ENCODE measurements at regions not wholly inside any gene's neighbourhood (a gene's known extent, or its start where the extent isn't known, plus 50 kb on each side); places are given as distances from the start of the nearest gene placed in this dataset.
A peak's percentile ranks its signal among the peaks of the same experiment; 100 is the strongest.

DNA sequence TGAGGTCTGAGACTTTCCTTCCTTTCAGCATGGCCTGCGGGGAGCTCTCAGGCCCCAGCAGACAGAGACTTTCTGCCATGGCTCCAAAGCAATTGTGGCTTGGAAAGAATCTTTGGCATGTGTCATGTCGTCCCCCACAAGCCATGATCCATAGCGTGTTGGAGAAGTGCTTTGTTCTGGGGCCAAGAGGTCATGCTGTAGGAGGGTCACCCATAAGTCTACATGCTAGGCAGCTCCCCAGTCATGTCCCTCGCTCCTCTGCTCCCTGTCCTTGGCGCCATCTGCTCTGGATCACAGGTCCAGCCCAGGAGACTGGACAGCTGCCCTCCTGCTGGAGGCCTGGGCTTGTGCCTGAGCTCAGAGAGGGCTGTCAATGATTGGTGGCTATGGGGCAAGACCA lies 78.8 kb upstream of the LCLAT1 start:
- peak; percentile 41 for DNase-seq (ENCODE audit: low spot score)

GRCh38 chr2:30371028-30371689 lies 75.9 kb upstream of the LCLAT1 start:
- DNase-seq (ENCODE audit: low spot score) = no peak

DNA sequence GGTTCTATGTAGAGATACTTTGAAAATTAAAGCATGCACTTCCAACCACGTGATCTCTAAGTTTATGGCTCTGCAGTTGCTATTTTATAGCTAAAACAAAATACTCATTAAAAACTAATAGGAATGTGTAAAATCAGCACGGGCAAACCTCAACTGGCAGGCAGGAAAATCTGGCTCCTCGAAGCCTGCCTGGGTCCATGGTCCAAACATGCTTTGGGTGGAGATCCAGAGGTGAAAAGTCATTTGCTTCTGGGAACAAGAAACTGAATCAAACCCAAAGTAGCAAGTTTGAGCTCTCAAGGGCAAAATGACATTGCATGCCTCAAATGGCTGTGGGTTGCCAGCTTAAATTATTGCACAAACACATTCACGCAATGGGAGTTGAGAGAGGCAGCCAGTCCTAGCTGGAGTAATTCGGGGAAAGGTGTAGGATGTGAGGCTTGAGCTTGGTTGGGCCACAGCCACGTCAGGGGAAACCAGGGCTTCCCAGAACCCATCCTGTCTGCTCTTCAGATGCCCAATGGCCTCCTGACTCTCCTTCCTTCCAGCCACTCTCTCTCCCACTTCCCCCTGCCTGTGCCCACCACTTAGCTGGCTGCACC lies 75.2 kb upstream of the LCLAT1 start:
- no peak for DNase-seq (ENCODE audit: low spot score)

DNA sequence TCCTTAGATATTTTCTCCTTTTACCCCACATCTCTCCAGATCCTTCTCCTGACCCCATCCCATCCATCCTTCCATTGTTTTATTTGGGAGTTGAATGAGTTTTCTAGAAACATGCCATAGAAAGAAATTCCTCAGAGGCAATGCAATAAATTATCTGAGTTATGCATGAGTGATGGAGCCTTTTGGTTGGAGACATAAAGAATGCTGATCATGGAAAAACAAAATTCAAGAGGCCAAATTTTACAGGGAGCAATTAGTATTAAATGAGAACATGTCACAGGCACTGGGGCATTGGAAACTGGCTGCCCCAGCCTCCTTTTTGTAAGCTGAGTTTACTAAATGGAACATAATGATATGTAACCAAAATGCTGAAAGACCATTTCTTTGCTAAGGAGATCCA lies 74.2 kb upstream of the LCLAT1 start:
- no peak for DNase-seq (ENCODE audit: low spot score)

DNA sequence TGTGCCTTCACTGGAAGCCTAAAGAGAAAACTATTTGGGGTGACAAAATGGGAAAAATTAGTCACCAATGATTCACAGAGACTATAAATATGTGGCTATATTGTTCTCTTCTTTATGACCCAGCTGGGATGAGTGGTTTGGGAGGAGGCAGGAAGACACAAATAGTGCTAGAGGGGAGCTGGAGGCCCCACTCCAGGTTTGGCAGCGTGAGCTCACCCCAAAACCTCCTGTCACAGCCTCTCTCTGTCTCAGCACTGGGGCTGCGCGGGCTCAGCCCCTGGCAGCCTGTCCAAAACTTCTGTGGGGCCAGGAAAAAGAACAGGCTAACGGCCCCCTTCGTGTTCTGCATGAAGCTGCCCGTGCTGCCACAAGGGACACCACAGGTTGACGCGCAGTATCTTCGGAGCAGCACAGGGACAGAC lies 73.2 kb upstream of the LCLAT1 start:
- DNase-seq (ENCODE audit: low spot score) = peak; percentile 82

- no peak for DNase-seq (ENCODE audit: low spot score)
Measured at GRCh38 chr2:30374380-30374779, 72.7 kb upstream of the LCLAT1 start.

DNA sequence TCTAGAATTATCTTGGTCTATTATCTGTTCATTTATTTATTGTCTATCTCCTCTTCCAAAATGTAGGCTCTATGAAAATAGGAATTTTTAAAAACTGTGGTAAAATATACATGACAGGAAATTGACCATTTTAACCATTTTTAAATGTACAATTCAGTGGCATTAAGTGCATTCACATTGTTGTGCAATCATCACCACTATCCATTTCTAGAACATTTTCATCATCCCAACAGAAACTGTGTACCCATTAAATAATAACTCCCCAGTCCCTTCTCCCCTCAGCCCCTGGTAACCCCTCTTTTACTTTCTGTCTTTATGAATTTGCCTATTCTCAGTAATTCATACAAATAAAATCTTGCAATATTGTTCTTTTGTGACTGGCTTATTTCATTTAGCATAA lies 71.1 kb upstream of the LCLAT1 start:
- no peak for DNase-seq (ENCODE audit: low spot score)

DNA sequence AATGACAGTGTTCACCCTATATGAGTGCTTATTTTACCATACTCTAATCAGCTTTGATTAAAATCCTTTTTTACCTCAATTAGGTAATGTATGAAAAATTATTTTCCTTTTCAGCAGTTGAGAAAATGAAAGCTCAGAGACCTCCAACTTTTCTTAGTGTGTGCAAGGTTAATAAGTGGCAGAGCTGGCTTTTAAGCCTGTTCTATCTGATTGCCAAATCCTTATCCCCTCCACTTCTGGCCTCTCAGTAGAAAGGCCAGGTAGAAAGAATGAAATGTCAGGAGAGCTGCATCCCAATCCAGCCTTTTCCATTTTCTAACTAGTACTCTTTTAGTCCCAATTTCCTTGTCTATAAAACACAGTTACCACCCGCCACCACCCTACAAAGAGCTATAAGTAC lies 67.6 kb upstream of the LCLAT1 start:
- DNase-seq (ENCODE audit: low spot score) = no peak

DNA sequence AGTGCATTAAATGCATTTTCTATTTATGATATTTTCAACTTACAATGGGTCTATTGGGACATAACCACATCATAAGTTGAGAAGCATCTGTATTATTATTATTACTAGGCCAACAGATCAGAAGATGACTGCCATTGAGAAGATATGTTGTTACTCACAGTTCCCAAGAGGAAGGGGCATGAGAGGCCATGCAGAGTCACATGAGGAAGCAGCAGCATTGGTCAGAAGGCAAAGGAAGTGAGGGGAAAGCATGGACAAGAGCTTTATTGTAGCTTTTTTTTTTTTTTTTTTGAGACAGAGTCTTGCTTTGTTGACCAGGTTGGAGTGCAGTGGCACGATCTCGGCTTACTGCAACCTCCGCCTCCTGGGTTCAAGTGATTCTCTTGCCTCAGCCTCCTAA lies 66.2 kb upstream of the LCLAT1 start:
- DNase-seq (ENCODE audit: low spot score) = no peak

GRCh38 chr2:30382162-30382783 lies 64.8 kb upstream of the LCLAT1 start:
- no peak for DNase-seq (ENCODE audit: low spot score)

GRCh38 chr2:30382995-30383394 lies 64.1 kb upstream of the LCLAT1 start:
- no peak for DNase-seq (ENCODE audit: low spot score)

DNA sequence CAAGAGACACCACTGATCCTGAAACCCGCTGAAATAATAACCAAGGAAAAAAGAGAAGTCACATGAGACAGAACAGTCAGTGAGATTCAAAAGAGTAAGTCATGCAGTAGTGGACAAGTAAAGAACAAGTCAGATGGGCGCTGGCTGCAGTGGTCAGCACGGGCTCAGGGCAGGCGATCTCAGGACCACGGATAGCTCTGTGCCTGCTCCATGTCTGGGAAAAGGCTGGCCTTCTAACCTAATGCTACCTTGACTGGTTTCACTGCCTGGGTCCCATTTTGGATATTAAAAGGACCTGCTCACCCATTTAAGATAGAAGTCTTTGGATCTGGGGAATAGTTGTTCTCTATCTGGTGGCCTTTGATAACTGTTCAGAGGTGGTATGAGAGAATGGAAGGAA lies 61.7 kb upstream of the LCLAT1 start:
- peak; percentile 74 for DNase-seq (ENCODE audit: low spot score)

- no peak for DNase-seq (ENCODE audit: low spot score)
Measured at GRCh38 chr2:30392097-30392496, 54.9 kb upstream of the LCLAT1 start.

- DNase-seq (ENCODE audit: low spot score) = no peak
Measured at GRCh38 chr2:30393510-30393909, 53.5 kb upstream of the LCLAT1 start.

GRCh38 chr2:30394096-30394495 lies 53.0 kb upstream of the LCLAT1 start:
- DNase-seq (ENCODE audit: low spot score) = no peak

DNA sequence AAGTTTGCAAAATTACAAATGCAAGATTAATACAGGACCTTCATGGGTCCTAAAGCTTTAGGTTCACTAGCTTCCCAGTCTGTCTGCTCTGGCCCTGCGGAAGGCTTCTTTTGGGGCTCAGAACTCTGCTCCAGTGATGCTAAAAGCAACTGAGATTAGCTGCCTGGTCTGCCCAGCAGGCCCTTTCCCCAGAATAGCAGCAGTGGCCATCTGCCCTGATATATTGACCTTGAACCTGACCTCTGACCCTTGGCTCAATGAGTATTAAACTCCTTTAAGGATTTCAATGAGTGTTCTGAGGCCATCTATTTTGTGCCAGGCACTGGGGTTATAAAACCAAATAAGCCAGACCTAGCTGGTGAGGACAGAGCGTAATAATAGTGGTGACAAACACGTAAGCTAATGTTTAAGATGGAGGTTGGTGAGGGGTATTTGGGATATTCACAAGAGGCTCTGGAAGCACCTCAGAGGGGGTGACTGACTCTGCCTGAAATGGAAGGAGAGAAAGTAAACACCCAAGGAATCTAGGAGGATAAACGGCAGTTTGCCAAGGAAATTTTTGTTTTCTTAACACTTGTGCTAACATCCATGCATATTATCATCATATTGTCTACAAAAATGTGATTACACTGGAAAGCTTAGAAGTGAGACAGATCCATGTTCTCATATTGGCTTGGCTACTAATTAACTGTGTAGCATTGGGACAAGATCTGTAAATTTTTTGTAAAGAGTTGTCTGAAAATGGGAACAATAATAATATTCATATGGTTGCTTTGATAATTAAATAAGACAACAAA lies 50.4 kb upstream of the LCLAT1 start:
- no peak for DNase-seq (ENCODE audit: low spot score)

All from A172 (cell line).